ENCODE measurements at regions not wholly inside any gene's neighbourhood (a gene's known extent, or its start where the extent isn't known, plus 50 kb on each side); places are given as distances from the start of the nearest gene placed in this dataset.

GRCh38 chr13:37198629-37199028 lies 93.2 kb upstream of the CSNK1A1L start:
- WGBS, 2 experiments (ENCODE audit: low coverage in 1 of 2, low lambda C conversion rate in 2 of 2, missing lambda C conversion rate in 2 of 2): 67 to 68% methylated on average over 1 of the region's 1 CpG
- Histone ChIP-seq H3F3A (ENCODE audit: insufficient read depth) (peaks cover 20% of the 10 kb centered on the region; the same call in 1 of the 2 replicates), H4K20me1 (ENCODE audit: insufficient read depth) (no peaks in the 10 kb centered on the region), H3K9me2 (ENCODE audit: insufficient read depth) (no peaks in the 10 kb centered on the region), H3K4me2 (ENCODE audit: unreplicated experiment) (no peak overlapping the region), H3K27ac (no peak overlapping the region), H3K9me3 (ENCODE audit: low read depth) (no peaks in the 10 kb centered on the region), H3K27me3 (replicated peaks; ENCODE audit: insufficient read depth) (no peaks in the 10 kb centered on the region), H3K4me1 (ENCODE audit: insufficient read depth) (peaks cover 26% of the 10 kb centered on the region), H2AFZ (no peak overlapping the region), H3K9ac (no peak overlapping the region), H3K36me3 (ENCODE audit: low read depth) (no peaks in the 10 kb centered on the region), H3K79me2 (ENCODE audit: insufficient read depth) (no peaks in the 10 kb centered on the region), H3K4me3 (no peak overlapping the region)
- peak; percentile 3 for DNase-seq
- TF ChIP-seq EZH2phosphoT487 (IDR thresholded peaks at IDR 0.05; ENCODE audit: insufficient read depth, low read depth): no peak
- TF ChIP-seq EZH2 (IDR thresholded peaks at IDR 0.05; ENCODE audit: insufficient read depth, poor library complexity, severe bottlenecking): no peak
- in situ Hi-C loops (cut with MboI): no loop called here

GRCh38 chr13:37195621-37196020 lies 90.2 kb upstream of the CSNK1A1L start:
- no peak overlapping the region for H3K4me3 ChIP-seq
- H4K20me1 ChIP-seq (ENCODE audit: insufficient read depth): no peaks in the 10 kb centered on the region
- no peak overlapping the region for H3K4me2 ChIP-seq (ENCODE audit: unreplicated experiment)
- 88 to 98% methylated on average over 2 to 3 of the region's 3 CpGs for WGBS, 2 experiments (ENCODE audit: low coverage in 1 of 2, low lambda C conversion rate in 2 of 2, missing lambda C conversion rate in 2 of 2)
- in situ Hi-C loops (cut with MboI): no loop called here
- no peaks in the 10 kb centered on the region for H3K27me3 ChIP-seq (replicated peaks; ENCODE audit: insufficient read depth)
- no peak for TF ChIP-seq EZH2 (IDR thresholded peaks at IDR 0.05; ENCODE audit: insufficient read depth, poor library complexity, severe bottlenecking)
- no peak for TF ChIP-seq EZH2phosphoT487 (IDR thresholded peaks at IDR 0.05; ENCODE audit: insufficient read depth, low read depth)
- peaks cover 35% of the 10 kb centered on the region for H3F3A ChIP-seq (ENCODE audit: insufficient read depth)
- no peaks in the 10 kb centered on the region for H3K36me3 ChIP-seq (ENCODE audit: low read depth)
- DNase-seq: no peak
- H3K9me2 ChIP-seq (ENCODE audit: insufficient read depth): no peaks in the 10 kb centered on the region
- H3K27ac ChIP-seq: no peak overlapping the region
- H2AFZ ChIP-seq: no peak overlapping the region
- no peaks in the 10 kb centered on the region for H3K79me2 ChIP-seq (ENCODE audit: insufficient read depth)
- no peak overlapping the region for H3K9ac ChIP-seq
- H3K4me1 ChIP-seq (ENCODE audit: insufficient read depth): peaks cover 29% of the 10 kb centered on the region
- no peaks in the 10 kb centered on the region for H3K9me3 ChIP-seq (ENCODE audit: low read depth)

- peak; percentile 78 for DNase-seq
- no peaks in the 10 kb centered on the region for H3K36me3 ChIP-seq (ENCODE audit: low read depth)
- peak overlapping the region; percentile 48 for H3K27ac ChIP-seq
- no peak overlapping the region for H3K9ac ChIP-seq
- H4K20me1 ChIP-seq (ENCODE audit: insufficient read depth): no peaks in the 10 kb centered on the region
- H3F3A ChIP-seq (ENCODE audit: insufficient read depth): peaks cover 35% of the 10 kb centered on the region
- H3K79me2 ChIP-seq (ENCODE audit: insufficient read depth): no peaks in the 10 kb centered on the region
- H2AFZ ChIP-seq: no peak overlapping the region
- no peaks in the 10 kb centered on the region for H3K9me2 ChIP-seq (ENCODE audit: insufficient read depth)
- in situ Hi-C loops (cut with MboI): no loop called here
- no peak for TF ChIP-seq EZH2 (IDR thresholded peaks at IDR 0.05; ENCODE audit: insufficient read depth, poor library complexity, severe bottlenecking)
- TF ChIP-seq EZH2phosphoT487 (IDR thresholded peaks at IDR 0.05; ENCODE audit: insufficient read depth, low read depth): no peak
- peaks cover 29% of the 10 kb centered on the region for H3K4me1 ChIP-seq (ENCODE audit: insufficient read depth)
- H3K4me3 ChIP-seq: 0 out of 2 replicates have a peak overlapping the region, but pooled peaks have one; percentile 0
- no peak overlapping the region for H3K4me2 ChIP-seq (ENCODE audit: unreplicated experiment)
- WGBS, 2 experiments (ENCODE audit: low coverage in 1 of 2, low lambda C conversion rate in 2 of 2, missing lambda C conversion rate in 2 of 2): 5 to 13% methylated on average over 1 of the region's 1 CpG
- H3K9me3 ChIP-seq (ENCODE audit: low read depth): no peaks in the 10 kb centered on the region
- H3K27me3 ChIP-seq (replicated peaks; ENCODE audit: insufficient read depth): no peaks in the 10 kb centered on the region
Observed at GRCh38 chr13:37194428-37194861, 89.0 kb upstream of the CSNK1A1L start.

- peaks cover 29% of the 10 kb centered on the region for H3K4me1 ChIP-seq (ENCODE audit: insufficient read depth)
- WGBS, 2 experiments (ENCODE audit: low coverage in 1 of 2, low lambda C conversion rate in 2 of 2, missing lambda C conversion rate in 2 of 2): 18 to 34% methylated on average over 2 of the region's 2 CpGs
- H3K27me3 ChIP-seq (replicated peaks; ENCODE audit: insufficient read depth): no peaks in the 10 kb centered on the region
- in situ Hi-C loops (cut with MboI): no loop called here
- peak overlapping the region; percentile 57 for H2AFZ ChIP-seq
- TF ChIP-seq EZH2phosphoT487 (IDR thresholded peaks at IDR 0.05; ENCODE audit: insufficient read depth, low read depth) (no peak), EZH2 (IDR thresholded peaks at IDR 0.05; ENCODE audit: insufficient read depth, poor library complexity, severe bottlenecking) (no peak)
- no peak overlapping the region for H3K4me3 ChIP-seq
- H4K20me1 ChIP-seq (ENCODE audit: insufficient read depth): no peaks in the 10 kb centered on the region
- no peaks in the 10 kb centered on the region for H3K79me2 ChIP-seq (ENCODE audit: insufficient read depth)
- H3K27ac ChIP-seq: peak overlapping the region; percentile 29
- no peaks in the 10 kb centered on the region for H3K9me3 ChIP-seq (ENCODE audit: low read depth)
- H3K9me2 ChIP-seq (ENCODE audit: insufficient read depth): no peaks in the 10 kb centered on the region
- DNase-seq: peak; percentile 54
- H3K9ac ChIP-seq: no peak overlapping the region
- peak overlapping the region; percentile 36 for H3K4me2 ChIP-seq (ENCODE audit: unreplicated experiment)
- no peaks in the 10 kb centered on the region for H3K36me3 ChIP-seq (ENCODE audit: low read depth)
- peaks cover 41% of the 10 kb centered on the region for H3F3A ChIP-seq (ENCODE audit: insufficient read depth)
Observed at GRCh38 chr13:37192956-37193355, 87.5 kb upstream of the CSNK1A1L start.

- Histone ChIP-seq H2AFZ (no peak overlapping the region), H3K9me2 (ENCODE audit: insufficient read depth) (no peaks in the 10 kb centered on the region), H3K9ac (no peak overlapping the region), H3K27ac (no peak overlapping the region), H3K79me2 (ENCODE audit: insufficient read depth) (no peaks in the 10 kb centered on the region), H3K27me3 (replicated peaks; ENCODE audit: insufficient read depth) (no peaks in the 10 kb centered on the region), H3K4me3 (no peak overlapping the region), H3K36me3 (ENCODE audit: low read depth) (no peaks in the 10 kb centered on the region), H4K20me1 (ENCODE audit: insufficient read depth) (no peaks in the 10 kb centered on the region), H3K4me1 (ENCODE audit: insufficient read depth) (peaks cover 8% of the 10 kb centered on the region), H3K4me2 (ENCODE audit: unreplicated experiment) (no peak overlapping the region), H3F3A (ENCODE audit: insufficient read depth) (peaks cover 24% of the 10 kb centered on the region), H3K9me3 (ENCODE audit: low read depth) (no peaks in the 10 kb centered on the region)
- TF ChIP-seq EZH2 (IDR thresholded peaks at IDR 0.05; ENCODE audit: insufficient read depth, poor library complexity, severe bottlenecking): no peak
- no peak for TF ChIP-seq EZH2phosphoT487 (IDR thresholded peaks at IDR 0.05; ENCODE audit: insufficient read depth, low read depth)
- DNase-seq: no peak
- in situ Hi-C loops (cut with MboI): no loop called here
Observed at GRCh38 chr13:37187621-37188020, 82.2 kb upstream of the CSNK1A1L start.
